Tibial nerve (tissue), 4 donors: ENCODE measurements at regions not wholly inside any gene's neighbourhood (a gene's known extent, or its start where the extent isn't known, plus 50 kb on each side); places are given as distances from the start of the nearest gene placed in this dataset.

Source experiments
- DNase-seq, 2 donors: peaks; one replicate each; pipeline ENCODE4 v3.0.0-alpha.2; 2019; ENCODE audit warnings: low spot score in 2 of 2
- H3K27ac ChIP-seq, 4 donors: fragments of 200-600 bp; sonication (generic) in 3 of 4; one replicate each; pipeline ENCODE4 v1.5.1; 2017 to 2019; ENCODE audit warnings: mild to moderate bottlenecking in 1 of 4
- H3K27me3 ChIP-seq, 2 donors: fragments of 200-600 bp; sonication (generic) in 1 of 2; one replicate each; pipeline versions ENCODE4 v1.5.1 to v1.6.0; 2017 to 2019
- H3K36me3 ChIP-seq, 3 donors: fragments of 200-600 bp; sonication (generic); one replicate each; pipeline ENCODE4 v1.5.1; 2018 to 2019
- H3K4me1 ChIP-seq, 4 donors: fragments of 200-600 bp; sonication (generic) in 3 of 4; one replicate each; pipeline ENCODE4 v1.5.1; 2017 to 2019
- H3K4me3 ChIP-seq, 4 donors: fragments of 200-600 bp; sonication (generic) in 3 of 4; one replicate each; pipeline ENCODE4 v1.5.1; 2017 to 2019; ENCODE audit warnings: mild to moderate bottlenecking in 1 of 4, moderate library complexity in 1 of 4
- H3K9me3 ChIP-seq, 4 donors: fragments of 200-600 bp; sonication (generic) in 3 of 4; one replicate each; pipeline ENCODE4 v1.5.1; 2017 to 2019
- EP300 ChIP-seq, 2 donors: sonication (generic); formaldehyde crosslinking; IDR thresholded peaks; one replicate each; pipeline ENCODE4 v1.6.1; 2017; ENCODE audit warnings: antibody characterized with exemption in 2 of 2, mild to moderate bottlenecking in 1 of 2
- POLR2A ChIP-seq, 2 donors: fragments of 450-650 bp; IDR thresholded peaks; one replicate each; pipeline ENCODE4 v1.6.1; 2017; ENCODE audit warnings: antibody characterized with exemption in 2 of 2, mild to moderate bottlenecking in 2 of 2, moderate library complexity in 2 of 2
- WGBS, 2 donors: methylation state at CpG; one replicate each; pipeline ENCODE4 v1.1.5; 2018; 5-methylcytosine and 5-hydroxymethylcytosine counted together
- TF ChIP-seq, protein P1 (sequence below), 5 experiments: fragments of 200-600 bp in 3 of 5; fragments of 450-650 bp in 2 of 5; sonication (generic) in 3 of 5; IDR thresholded peaks; one replicate each; pipeline ENCODE4 v1.5.1; 2016 to 2019; ENCODE audit warnings: antibody characterized with exemption in 5 of 5, mild to moderate bottlenecking in 3 of 5, moderate library complexity in 2 of 5

DNA sequence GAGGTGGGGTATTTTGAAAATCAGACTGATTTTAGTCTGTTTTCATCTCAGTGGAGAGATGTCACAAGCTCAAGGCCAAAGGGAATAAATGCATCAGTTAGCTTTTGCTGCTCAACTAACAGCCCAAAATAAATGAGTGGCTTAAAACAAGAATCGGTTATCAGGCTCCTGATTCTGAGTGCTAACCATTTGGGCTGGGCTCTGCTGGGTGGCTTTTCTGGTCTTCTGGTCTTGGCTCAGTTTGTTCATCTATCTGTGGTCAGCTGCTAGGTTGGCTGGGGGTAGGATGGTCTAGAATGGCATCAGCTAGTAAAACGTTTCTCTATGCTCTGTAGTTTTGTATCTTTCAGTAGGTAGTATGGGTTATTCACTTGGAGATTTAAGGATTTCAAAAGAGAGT lies 357.5 kb upstream of the JAG1 start:
- Histone ChIP-seq H3K27ac (no peak overlapping the region), H3K27me3 (no peaks in the 10 kb centered on the region), H3K4me1 (peaks cover 0 to 4% (median 0%) of the 10 kb centered on the region in 4 donors), H3K4me3 (no peak overlapping the region), H3K36me3 (no peaks in the 10 kb centered on the region), H3K9me3 (peaks cover 0 to 4% (median 0%) of the 10 kb centered on the region in 4 donors)
- 85 to 91% methylated on average over 2 of the region's 2 CpGs for WGBS, 2 donors
- no peak for DNase-seq
- no peak for TF ChIP-seq EP300 (IDR thresholded peaks at IDR 0.05)
- TF ChIP-seq POLR2A (IDR thresholded peaks at IDR 0.05), result no peak
- TF ChIP-seq, protein P1, sequence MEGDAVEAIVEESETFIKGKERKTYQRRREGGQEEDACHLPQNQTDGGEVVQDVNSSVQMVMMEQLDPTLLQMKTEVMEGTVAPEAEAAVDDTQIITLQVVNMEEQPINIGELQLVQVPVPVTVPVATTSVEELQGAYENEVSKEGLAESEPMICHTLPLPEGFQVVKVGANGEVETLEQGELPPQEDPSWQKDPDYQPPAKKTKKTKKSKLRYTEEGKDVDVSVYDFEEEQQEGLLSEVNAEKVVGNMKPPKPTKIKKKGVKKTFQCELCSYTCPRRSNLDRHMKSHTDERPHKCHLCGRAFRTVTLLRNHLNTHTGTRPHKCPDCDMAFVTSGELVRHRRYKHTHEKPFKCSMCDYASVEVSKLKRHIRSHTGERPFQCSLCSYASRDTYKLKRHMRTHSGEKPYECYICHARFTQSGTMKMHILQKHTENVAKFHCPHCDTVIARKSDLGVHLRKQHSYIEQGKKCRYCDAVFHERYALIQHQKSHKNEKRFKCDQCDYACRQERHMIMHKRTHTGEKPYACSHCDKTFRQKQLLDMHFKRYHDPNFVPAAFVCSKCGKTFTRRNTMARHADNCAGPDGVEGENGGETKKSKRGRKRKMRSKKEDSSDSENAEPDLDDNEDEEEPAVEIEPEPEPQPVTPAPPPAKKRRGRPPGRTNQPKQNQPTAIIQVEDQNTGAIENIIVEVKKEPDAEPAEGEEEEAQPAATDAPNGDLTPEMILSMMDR (IDR thresholded peaks at IDR 0.05), result no peak

DNA sequence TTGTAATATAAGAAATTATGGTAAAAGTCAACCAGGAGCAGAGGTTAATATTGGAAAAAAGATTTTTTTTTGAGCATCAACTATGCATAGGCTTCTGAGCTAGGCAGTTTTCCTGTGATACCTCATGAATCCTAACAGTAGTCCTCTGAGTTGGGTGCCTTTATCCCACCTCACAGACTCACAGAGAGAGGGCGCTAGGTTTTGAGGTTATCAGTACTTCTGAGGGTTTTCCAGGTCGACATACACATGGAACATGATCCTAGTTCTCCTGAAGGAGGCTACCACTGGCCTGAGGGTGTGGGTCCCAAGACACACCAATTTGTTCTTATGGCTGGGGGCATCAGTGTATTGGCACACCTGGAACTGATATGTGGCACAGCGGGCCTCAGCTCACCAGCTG lies 358.8 kb upstream of the JAG1 start:
- Histone ChIP-seq H3K27ac (no peak overlapping the region), H3K36me3 (no peaks in the 10 kb centered on the region), H3K27me3 (no peaks in the 10 kb centered on the region), H3K9me3 (peaks cover 0 to 4% (median 0%) of the 10 kb centered on the region in 4 donors), H3K4me1 (no peaks in the 10 kb centered on the region), H3K4me3 (no peak overlapping the region)
- DNase-seq, result no peak
- WGBS, 2 donors, result 76 to 88% methylated on average over 3 of the region's 3 CpGs
- TF ChIP-seq EP300 (IDR thresholded peaks at IDR 0.05) (no peak), POLR2A (IDR thresholded peaks at IDR 0.05) (no peak)
- TF ChIP-seq, protein P1 (IDR thresholded peaks at IDR 0.05), result no peak

DNA sequence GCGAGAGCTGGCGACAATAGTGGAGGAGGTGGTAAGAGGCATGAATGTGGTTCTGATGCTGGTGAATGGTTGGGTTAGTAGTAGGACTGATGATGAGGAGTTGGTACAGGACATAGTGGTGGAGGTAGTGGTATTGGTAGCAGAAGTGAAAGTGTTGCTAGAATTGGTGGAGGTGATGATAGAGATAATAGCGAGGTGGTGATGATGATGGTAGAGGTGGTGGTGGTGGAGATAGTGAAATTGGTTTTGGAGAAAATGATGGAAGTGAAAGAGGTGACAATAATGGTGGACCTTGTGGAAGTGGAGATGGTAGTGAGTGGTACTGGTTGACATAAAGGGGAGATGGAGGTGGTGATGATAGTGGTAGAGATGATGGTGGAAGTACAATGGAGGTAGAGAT lies 360.2 kb upstream of the JAG1 start:
- Histone ChIP-seq H3K27ac (no peak overlapping the region), H3K4me1 (no peaks in the 10 kb centered on the region), H3K27me3 (no peaks in the 10 kb centered on the region), H3K36me3 (no peaks in the 10 kb centered on the region), H3K4me3 (no peak overlapping the region), H3K9me3 (peaks cover 0 to 4% (median 0%) of the 10 kb centered on the region in 4 donors)
- no peak for DNase-seq
- TF ChIP-seq EP300 (IDR thresholded peaks at IDR 0.05), result no peak
- 96 to 99% methylated on average over 3 of the region's 3 CpGs for WGBS, 2 donors

DNA sequence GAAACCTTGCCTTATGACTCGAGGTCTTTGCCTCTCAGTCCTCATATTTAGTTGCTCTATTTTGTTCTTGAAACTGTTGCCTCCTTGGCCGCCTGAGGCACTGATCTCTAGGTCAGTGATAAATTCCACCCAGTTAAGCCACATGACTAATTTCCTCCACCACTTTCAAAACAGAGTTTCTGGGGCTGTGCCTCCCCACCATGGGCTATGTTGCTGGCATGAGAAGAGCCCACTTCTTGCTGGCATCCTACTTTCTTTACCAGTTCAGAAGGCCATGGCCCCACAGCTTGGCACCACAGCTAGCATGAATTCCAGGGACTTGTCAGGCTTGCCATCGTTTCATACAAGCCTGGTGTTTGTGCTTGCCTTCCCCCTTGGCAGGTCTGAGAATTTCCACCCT lies 361.4 kb upstream of the JAG1 start:
- DNase-seq, result no peak
- Histone ChIP-seq H3K4me1 (no peaks in the 10 kb centered on the region), H3K27ac (no peak overlapping the region), H3K27me3 (no peaks in the 10 kb centered on the region), H3K4me3 (no peak overlapping the region), H3K36me3 (no peaks in the 10 kb centered on the region), H3K9me3 (peaks cover 0 to 4% (median 0%) of the 10 kb centered on the region in 4 donors)
- TF ChIP-seq POLR2A (IDR thresholded peaks at IDR 0.05) (no peak), EP300 (IDR thresholded peaks at IDR 0.05) (no peak)
- TF ChIP-seq, protein P1 (IDR thresholded peaks at IDR 0.05), result no peak
- whole genome bisulfite sequencing, 2 donors, result 56 to 60% methylated on average over 3 of the region's 3 CpGs

DNA sequence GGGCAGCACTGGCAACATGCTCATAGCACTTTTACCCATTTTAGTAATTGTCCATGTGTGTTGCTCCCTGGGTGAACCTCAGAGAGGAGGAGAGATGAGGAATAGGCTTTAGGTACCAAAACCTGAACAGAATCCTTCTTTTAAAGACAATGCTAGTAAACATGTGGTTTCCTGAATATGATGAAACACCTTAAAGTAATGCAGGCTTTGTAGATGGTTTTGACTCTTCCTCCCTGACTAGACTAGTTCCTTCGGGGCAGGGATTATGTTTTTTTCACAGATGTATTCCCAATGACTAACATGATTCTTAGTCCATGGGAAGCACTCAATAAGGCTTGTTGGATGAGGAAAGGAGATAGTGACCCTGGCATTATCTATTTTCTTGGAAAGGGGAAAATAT lies 367.6 kb upstream of the JAG1 start:
- no peaks in the 10 kb centered on the region for H3K9me3 ChIP-seq
- H3K36me3 ChIP-seq, result no peaks in the 10 kb centered on the region
- TF ChIP-seq EP300 (IDR thresholded peaks at IDR 0.05) (no peak), POLR2A (IDR thresholded peaks at IDR 0.05) (no peak)
- TF ChIP-seq, protein P1 (IDR thresholded peaks at IDR 0.05), result no peak
- WGBS, 2 donors, result 94% methylated on average over 1 of the region's 1 CpG
- no peak for DNase-seq
- H3K27me3 ChIP-seq, result no peaks in the 10 kb centered on the region
- H3K4me3 ChIP-seq, result no peak overlapping the region
- no peak overlapping the region for H3K27ac ChIP-seq
- H3K4me1 ChIP-seq, result no peaks in the 10 kb centered on the region

DNA sequence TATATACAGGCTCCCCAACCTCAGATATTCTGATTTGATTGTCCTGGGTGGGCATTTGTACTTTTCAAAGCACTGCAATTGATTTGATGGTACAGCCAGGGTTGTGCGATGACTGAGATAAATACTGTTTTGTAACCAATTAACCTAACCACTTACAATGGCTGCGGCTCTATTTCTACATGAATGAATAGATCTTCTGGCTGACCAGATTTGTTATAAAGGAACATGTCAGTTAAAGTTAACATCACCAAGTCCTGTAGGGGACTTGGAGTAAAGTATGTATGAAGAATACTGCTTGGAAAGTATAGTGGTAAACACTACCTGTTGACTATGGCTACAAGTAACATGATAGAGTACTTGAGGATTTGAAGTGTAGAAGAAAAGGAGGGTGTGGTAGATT lies 369.2 kb upstream of the JAG1 start:
- DNase-seq, result no peak
- Histone ChIP-seq H3K27me3 (no peaks in the 10 kb centered on the region), H3K4me1 (no peaks in the 10 kb centered on the region), H3K9me3 (no peaks in the 10 kb centered on the region), H3K36me3 (no peaks in the 10 kb centered on the region), H3K27ac (no peak overlapping the region), H3K4me3 (no peak overlapping the region)
- TF ChIP-seq EP300 (IDR thresholded peaks at IDR 0.05) (no peak), POLR2A (IDR thresholded peaks at IDR 0.05) (no peak)
- TF ChIP-seq, protein P1 (IDR thresholded peaks at IDR 0.05), result no peak
- 96 to 100% methylated on average over 2 of the region's 2 CpGs for WGBS, 2 donors
